ENCODE measurements at regions not wholly inside any gene's neighbourhood (a gene's known extent, or its start where the extent isn't known, plus 50 kb on each side); places are given as distances from the start of the nearest gene placed in this dataset.

- no peak overlapping the region for H3K4me3 ChIP-seq
- WGBS, 2 donors: 78 to 86% methylated on average over 10 of the region's 10 CpGs
- no peak for ATAC-seq (ENCODE audit: low FRiP score in 2 of 2)
Measured at GRCh38 chr21:38875694-38876492, 70.2 kb downstream of the ETS2 start.

More at GRCh38 chr21:38875694-38876492, 70.2 kb downstream of the ETS2 start:
- H3K4me1 ChIP-seq: no peaks in the 10 kb centered on the region
- H3K27me3 ChIP-seq: no peaks in the 10 kb centered on the region
- no peak overlapping the region for H3K27ac ChIP-seq
- H3K9me3 ChIP-seq: peaks cover 0 to under 1% (median 0%) of the 10 kb centered on the region in 4 donors
- H3K36me3 ChIP-seq: no peaks in the 10 kb centered on the region
- DNase-seq: no peak
- TF ChIP-seq, protein P1, sequence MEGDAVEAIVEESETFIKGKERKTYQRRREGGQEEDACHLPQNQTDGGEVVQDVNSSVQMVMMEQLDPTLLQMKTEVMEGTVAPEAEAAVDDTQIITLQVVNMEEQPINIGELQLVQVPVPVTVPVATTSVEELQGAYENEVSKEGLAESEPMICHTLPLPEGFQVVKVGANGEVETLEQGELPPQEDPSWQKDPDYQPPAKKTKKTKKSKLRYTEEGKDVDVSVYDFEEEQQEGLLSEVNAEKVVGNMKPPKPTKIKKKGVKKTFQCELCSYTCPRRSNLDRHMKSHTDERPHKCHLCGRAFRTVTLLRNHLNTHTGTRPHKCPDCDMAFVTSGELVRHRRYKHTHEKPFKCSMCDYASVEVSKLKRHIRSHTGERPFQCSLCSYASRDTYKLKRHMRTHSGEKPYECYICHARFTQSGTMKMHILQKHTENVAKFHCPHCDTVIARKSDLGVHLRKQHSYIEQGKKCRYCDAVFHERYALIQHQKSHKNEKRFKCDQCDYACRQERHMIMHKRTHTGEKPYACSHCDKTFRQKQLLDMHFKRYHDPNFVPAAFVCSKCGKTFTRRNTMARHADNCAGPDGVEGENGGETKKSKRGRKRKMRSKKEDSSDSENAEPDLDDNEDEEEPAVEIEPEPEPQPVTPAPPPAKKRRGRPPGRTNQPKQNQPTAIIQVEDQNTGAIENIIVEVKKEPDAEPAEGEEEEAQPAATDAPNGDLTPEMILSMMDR (IDR thresholded peaks at IDR 0.05): no peak
- TF ChIP-seq POLR2AphosphoS5 (IDR thresholded peaks at IDR 0.05) (no peak), EP300 (IDR thresholded peaks at IDR 0.05) (no peak), POLR2A (IDR thresholded peaks at IDR 0.05) (no peak)

Small RNA genes in the stretch of these regions (small RNA-seq; reads per million reads assigned to genes)
- gene RF00091: 0 reads per million in 4 donors

Data from upper lobe of left lung (tissue), 6 donors.